ENCODE measurements at regions not wholly inside any gene's neighbourhood (a gene's known extent, or its start where the extent isn't known, plus 50 kb on each side); places are given as distances from the start of the nearest gene placed in this dataset.

DNA sequence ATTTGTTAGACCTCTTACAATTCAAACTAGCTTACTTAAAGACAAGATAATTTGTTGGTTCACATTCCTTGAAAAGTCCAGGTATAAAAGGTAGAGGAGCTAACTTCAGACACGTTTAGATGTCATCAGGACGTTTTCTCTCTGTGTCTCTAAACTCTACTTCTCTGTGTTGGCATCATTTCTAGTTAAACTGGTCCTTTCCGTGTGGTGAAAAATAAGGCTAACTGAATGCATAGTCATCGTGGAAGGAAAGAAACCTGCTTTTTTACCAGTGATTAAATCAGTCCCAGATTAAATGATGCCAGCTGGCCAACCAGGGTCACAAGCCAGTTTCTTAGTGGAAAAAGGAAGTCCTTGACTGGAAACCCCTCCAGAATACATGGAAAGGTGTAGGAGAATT is 168.4 kb upstream of the AHI1 start:
- CTCF ChIA-PET: interaction anchor here (1.3 kb wide), 1 partner anchor 130 kb away, joined by 3 read pairs; no protein-coding TSS in a partner anchor

DNA sequence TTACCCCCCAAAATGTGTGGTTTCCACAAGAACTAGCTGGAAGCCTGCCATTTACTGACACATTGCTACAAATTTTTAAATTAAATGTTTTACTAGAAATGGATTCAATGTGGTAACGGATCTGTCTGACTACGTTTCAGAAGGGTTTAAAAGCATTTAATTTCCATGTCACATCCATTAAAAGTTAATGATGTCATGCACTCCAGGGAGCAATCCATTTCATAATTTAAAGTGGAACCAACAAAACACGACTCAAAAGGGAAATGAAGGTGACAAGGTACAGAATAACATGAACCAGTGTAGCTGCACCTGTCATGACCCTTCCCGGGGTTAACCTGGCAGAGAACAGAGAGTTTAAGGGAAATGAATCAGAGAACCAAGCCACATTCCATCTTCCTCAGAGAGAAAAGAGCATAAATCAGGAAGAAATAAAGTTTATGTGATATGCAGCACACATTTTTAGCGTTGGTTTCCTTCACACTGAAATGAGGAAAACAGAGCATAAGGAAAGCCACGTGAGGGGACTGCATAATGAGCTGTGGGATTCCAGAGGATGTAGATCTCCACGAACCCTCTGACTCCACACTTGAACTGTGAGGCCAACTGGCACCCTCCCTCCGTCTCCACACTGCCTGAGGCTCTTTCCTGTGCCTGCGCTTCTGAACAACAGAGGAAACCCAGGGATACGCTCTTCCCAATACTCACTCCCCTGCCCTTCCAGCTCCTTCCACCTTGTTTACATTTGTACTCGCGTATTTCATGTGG is 170.3 kb upstream of the AHI1 start:
- ChIA-PET POLR2A (no interaction called here), CTCF (interaction anchor here (1.0 kb wide), 1 partner anchor 558 kb away, joined by 4 read pairs; no protein-coding TSS in a partner anchor)
- ATAC-seq (peak; percentile 47 to 56; a peak in 4 of 6 replicates), FAIRE-seq (no peak), DNase-seq (ENCODE audit: low read depth in 1 of 2, low spot score in 1 of 2) (peak; percentile 1 to 4)
- no peak overlapping the region for H3K4me3 ChIP-seq
- no peaks in the 10 kb centered on the region for H3K4me1 ChIP-seq
- H3K27ac ChIP-seq: peak overlapping the region in 1 of 2 experiments; percentile 58; a peak in 3 of 6 replicates
- no peaks in the 10 kb centered on the region for H3K9me3 ChIP-seq
- WGBS (ENCODE audit: missing lambda C conversion rate): 54% methylated on average over 12 of the region's 12 CpGs
- H3K4me2 ChIP-seq: peak overlapping the region; percentile 69
- TF ChIP-seq, protein P1, sequence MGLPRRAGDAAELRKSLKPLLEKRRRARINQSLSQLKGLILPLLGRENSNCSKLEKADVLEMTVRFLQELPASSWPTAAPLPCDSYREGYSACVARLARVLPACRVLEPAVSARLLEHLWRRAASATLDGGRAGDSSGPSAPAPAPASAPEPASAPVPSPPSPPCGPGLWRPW (IDR thresholded peaks at IDR 0.05): no peak
- TF ChIP-seq, protein P2, sequence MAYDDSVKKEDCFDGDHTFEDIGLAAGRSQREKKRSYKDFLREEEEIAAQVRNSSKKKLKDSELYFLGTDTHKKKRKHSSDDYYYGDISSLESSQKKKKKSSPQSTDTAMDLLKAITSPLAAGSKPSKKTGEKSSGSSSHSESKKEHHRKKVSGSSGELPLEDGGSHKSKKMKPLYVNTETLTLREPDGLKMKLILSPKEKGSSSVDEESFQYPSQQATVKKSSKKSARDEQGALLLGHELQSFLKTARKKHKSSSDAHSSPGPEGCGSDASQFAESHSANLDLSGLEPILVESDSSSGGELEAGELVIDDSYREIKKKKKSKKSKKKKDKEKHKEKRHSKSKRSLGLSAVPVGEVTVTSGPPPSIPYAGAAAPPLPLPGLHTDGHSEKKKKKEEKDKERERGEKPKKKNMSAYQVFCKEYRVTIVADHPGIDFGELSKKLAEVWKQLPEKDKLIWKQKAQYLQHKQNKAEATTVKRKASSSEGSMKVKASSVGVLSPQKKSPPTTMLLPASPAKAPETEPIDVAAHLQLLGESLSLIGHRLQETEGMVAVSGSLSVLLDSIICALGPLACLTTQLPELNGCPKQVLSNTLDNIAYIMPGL (CRISPR knock-in tag; IDR thresholded peaks at IDR 0.05; ENCODE audit: borderline replicate concordance): no peak
- no peak for TF ChIP-seq NFE2L2 (conservative IDR thresholded peaks at IDR 0.05; ENCODE audit: low read length)
- no peak for TF ChIP-seq TP53 (CRISPR knock-in tag; IDR thresholded peaks at IDR 0.05)
- TF ChIP-seq KDM1A (IDR thresholded peaks at IDR 0.05; ENCODE audit: low read depth): no peak
- TF ChIP-seq BHLHE40 (IDR thresholded peaks at IDR 0.05; ENCODE audit: low read depth, low read length): no peak
- TF ChIP-seq MAZ (IDR thresholded peaks at IDR 0.05; ENCODE audit: borderline replicate concordance, low read depth, low read length): no peak
- TF ChIP-seq EHF (CRISPR knock-in tag; IDR thresholded peaks at IDR 0.05): no peak
- no peak for TF ChIP-seq HOXB13 (CRISPR knock-in tag; IDR thresholded peaks at IDR 0.05; ENCODE audit: low read depth)
- no peak for TF ChIP-seq NR3C1 (IDR thresholded peaks at IDR 0.05)
- TF ChIP-seq POLR2A (IDR thresholded peaks at IDR 0.05; ENCODE audit: low read length): no peak
- no peak for TF ChIP-seq FOSL2 (IDR thresholded peaks at IDR 0.05)
- no peak for TF ChIP-seq FOSL2 (CRISPR knock-in tag; IDR thresholded peaks at IDR 0.05)
- no peak for TF ChIP-seq RCOR1 (IDR thresholded peaks at IDR 0.05; ENCODE audit: low read depth, low read length)
- TF ChIP-seq MAFK (IDR thresholded peaks at IDR 0.05; ENCODE audit: partially characterized antibody): no peak
- TF ChIP-seq JUN (IDR thresholded peaks at IDR 0.05): no peak
- TF ChIP-seq EP300 (IDR thresholded peaks at IDR 0.05): no peak
- TF ChIP-seq, protein P3, sequence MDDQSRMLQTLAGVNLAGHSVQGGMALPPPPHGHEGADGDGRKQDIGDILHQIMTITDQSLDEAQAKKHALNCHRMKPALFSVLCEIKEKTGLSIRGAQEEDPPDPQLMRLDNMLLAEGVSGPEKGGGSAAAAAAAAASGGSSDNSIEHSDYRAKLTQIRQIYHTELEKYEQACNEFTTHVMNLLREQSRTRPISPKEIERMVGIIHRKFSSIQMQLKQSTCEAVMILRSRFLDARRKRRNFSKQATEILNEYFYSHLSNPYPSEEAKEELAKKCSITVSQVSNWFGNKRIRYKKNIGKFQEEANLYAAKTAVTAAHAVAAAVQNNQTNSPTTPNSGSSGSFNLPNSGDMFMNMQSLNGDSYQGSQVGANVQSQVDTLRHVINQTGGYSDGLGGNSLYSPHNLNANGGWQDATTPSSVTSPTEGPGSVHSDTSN (IDR thresholded peaks at IDR 0.05): no peak

More for the DNA sequence above, 168.4 kb upstream of the AHI1 start:
- Histone ChIP-seq H3K4me1 (no peaks in the 10 kb centered on the region), H3K4me2 (no peak overlapping the region), H3K27ac (no peak overlapping the region), H3K4me3 (no peak overlapping the region), H3K9me3 (no peaks in the 10 kb centered on the region)
- WGBS (ENCODE audit: missing lambda C conversion rate): 55% methylated on average over 4 of the region's 4 CpGs
- TF ChIP-seq, protein P4, sequence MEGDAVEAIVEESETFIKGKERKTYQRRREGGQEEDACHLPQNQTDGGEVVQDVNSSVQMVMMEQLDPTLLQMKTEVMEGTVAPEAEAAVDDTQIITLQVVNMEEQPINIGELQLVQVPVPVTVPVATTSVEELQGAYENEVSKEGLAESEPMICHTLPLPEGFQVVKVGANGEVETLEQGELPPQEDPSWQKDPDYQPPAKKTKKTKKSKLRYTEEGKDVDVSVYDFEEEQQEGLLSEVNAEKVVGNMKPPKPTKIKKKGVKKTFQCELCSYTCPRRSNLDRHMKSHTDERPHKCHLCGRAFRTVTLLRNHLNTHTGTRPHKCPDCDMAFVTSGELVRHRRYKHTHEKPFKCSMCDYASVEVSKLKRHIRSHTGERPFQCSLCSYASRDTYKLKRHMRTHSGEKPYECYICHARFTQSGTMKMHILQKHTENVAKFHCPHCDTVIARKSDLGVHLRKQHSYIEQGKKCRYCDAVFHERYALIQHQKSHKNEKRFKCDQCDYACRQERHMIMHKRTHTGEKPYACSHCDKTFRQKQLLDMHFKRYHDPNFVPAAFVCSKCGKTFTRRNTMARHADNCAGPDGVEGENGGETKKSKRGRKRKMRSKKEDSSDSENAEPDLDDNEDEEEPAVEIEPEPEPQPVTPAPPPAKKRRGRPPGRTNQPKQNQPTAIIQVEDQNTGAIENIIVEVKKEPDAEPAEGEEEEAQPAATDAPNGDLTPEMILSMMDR (IDR thresholded peaks at IDR 0.05): no peak
- TF ChIP-seq, protein P5, sequence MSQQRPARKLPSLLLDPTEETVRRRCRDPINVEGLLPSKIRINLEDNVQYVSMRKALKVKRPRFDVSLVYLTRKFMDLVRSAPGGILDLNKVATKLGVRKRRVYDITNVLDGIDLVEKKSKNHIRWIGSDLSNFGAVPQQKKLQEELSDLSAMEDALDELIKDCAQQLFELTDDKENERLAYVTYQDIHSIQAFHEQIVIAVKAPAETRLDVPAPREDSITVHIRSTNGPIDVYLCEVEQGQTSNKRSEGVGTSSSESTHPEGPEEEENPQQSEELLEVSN (IDR thresholded peaks at IDR 0.05; ENCODE audit: borderline replicate concordance, low read depth): no peak
- TF ChIP-seq EHMT2 (IDR thresholded peaks at IDR 0.05; ENCODE audit: low read depth) (no peak), BHLHE40 (IDR thresholded peaks at IDR 0.05; ENCODE audit: low read depth, low read length) (no peak), ESRRA (IDR thresholded peaks at IDR 0.05; ENCODE audit: borderline replicate concordance, low read length) (no peak), POLR2AphosphoS2 (conservative IDR thresholded peaks at IDR 0.05; ENCODE audit: low read length) (no peak), MYC (IDR thresholded peaks at IDR 0.05; ENCODE audit: borderline replicate concordance, low read length) (no peak), POLR2A (IDR thresholded peaks at IDR 0.05; ENCODE audit: low read length) (no peak), PHF8 (IDR thresholded peaks at IDR 0.05; ENCODE audit: borderline replicate concordance, low read depth) (no peak), EP300 (IDR thresholded peaks at IDR 0.05) (no peak), ZNF302 (CRISPR knock-in tag; IDR thresholded peaks at IDR 0.05) (no peak)
- TF ChIP-seq, protein P6, sequence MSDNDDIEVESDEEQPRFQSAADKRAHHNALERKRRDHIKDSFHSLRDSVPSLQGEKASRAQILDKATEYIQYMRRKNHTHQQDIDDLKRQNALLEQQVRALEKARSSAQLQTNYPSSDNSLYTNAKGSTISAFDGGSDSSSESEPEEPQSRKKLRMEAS (IDR thresholded peaks at IDR 0.05): no peak
- TF ChIP-seq, protein P7, sequence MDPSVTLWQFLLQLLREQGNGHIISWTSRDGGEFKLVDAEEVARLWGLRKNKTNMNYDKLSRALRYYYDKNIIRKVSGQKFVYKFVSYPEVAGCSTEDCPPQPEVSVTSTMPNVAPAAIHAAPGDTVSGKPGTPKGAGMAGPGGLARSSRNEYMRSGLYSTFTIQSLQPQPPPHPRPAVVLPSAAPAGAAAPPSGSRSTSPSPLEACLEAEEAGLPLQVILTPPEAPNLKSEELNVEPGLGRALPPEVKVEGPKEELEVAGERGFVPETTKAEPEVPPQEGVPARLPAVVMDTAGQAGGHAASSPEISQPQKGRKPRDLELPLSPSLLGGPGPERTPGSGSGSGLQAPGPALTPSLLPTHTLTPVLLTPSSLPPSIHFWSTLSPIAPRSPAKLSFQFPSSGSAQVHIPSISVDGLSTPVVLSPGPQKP (IDR thresholded peaks at IDR 0.05; ENCODE audit: low read depth, low read length): no peak
- TF ChIP-seq, protein P8, sequence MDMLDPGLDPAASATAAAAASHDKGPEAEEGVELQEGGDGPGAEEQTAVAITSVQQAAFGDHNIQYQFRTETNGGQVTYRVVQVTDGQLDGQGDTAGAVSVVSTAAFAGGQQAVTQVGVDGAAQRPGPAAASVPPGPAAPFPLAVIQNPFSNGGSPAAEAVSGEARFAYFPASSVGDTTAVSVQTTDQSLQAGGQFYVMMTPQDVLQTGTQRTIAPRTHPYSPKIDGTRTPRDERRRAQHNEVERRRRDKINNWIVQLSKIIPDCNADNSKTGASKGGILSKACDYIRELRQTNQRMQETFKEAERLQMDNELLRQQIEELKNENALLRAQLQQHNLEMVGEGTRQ (IDR thresholded peaks at IDR 0.05): no peak
- no peak for ATAC-seq
- POLR2A ChIA-PET: no interaction called here
- DNase-seq (ENCODE audit: low read depth in 1 of 2, low spot score in 1 of 2): no peak
- FAIRE-seq: no peak
